ENCODE measurements at regions not wholly inside any gene's neighbourhood (a gene's known extent, or its start where the extent isn't known, plus 50 kb on each side); places are given as distances from the start of the nearest gene placed in this dataset.

DNA sequence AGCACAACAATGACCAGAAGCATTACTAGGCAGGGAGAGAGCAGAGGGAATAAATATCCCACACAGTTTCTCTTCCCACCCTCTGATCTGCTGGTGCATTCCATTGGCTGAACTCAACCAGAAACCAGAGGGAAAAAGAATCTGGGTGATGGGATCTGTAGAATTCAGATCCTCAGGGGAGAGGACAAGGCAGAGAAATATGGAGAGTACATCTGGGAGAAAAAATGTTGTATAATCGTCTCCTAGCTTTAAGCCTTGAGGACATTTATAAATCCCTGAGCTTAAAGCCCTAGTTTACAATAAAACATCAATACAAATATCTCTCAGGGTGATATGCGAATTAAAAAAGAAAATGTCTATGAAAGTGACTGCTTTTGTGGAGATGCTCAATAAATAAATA lies 368.1 kb upstream of the MAD2L1 start:
- no peak for DNase-seq (ENCODE audit: low read depth in 3 of 3, low spot score in 1 of 3)

DNA sequence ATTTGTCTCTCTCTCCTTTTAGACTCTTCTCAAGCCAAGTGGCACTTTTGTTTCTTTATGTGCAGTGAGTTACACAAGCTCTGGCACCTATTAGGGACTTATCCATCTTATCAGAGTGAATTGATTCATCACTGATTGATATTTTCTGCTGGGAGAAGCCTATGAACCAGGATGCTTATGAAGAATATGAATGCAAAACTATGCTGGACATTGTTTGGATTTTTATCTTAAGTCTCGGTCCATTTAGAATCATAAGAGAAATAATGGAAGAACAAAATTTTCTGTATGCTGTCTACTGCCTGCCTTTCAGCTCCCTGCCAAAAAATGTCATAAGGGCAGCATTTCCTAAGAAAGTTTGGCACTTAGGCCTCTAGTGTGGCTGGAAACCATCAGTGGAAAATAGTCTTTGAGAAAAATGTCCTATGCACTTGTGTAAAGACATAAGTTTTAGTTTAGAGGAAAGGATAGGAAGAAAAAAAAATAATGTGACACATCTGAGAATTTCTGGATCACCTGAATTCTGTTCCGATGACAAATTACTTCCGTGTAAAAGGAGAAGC lies 365.7 kb upstream of the MAD2L1 start:
- no peak for DNase-seq (ENCODE audit: low read depth in 3 of 3, low spot score in 1 of 3)

DNA sequence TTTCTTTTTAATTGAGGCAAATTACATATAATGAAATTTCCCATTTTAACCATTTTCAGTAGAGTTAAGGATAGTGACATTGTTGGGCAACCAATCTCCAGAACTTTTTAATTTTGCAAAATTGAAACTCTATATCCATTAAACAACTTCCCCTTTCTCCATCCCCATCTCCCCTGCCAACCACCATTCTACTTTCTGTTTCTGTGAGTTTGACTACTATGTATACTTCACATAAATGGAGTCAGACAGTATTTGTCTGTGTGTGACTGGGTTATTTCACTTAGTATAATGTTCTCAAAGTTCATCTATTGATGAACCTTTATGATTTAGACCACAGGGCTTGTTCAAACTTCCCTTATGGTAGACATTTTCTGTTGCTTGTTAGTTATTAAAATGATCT lies 364.5 kb upstream of the MAD2L1 start:
- DNase-seq (ENCODE audit: low read depth in 3 of 3, low spot score in 1 of 3): no peak

DNA sequence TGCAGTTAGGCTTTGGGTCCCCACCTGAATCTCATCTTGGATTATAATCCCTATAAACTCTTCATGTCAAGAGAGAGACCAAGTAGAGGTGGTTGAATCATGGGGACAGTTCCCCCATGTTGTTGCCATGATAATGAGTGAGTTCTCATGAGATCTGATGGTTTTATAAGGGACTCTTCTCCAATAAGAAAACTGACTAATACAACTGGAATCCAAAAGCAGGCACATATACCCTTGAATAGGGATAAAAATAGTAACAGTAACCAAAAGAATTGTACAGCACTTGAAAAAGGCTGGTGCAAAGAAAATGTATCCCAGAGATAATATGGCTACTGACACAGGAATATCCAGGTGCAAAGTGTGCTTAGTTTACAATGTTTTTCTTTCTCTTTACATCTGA lies 351.5 kb upstream of the MAD2L1 start:
- no peak for DNase-seq (ENCODE audit: low read depth in 3 of 3, low spot score in 1 of 3)

DNA sequence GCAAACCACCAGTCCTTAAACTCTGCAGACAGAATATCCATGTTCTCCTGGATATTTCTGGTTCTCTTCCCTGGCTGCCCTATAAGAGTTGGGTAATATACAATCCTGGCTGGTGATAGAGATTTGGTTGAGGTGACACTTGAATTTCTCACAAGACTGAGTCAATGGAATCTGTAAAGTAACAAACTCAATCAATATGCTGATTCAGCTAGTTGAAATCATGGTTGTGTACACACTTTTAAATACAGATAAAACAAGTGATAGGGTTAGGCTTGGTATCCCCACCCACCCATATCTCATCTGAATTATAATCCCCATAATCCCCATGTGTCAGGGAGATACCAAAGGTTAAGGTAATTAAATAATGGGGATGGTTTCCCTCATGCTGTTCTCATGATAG lies 349.2 kb upstream of the MAD2L1 start:
- DNase-seq (ENCODE audit: low read depth in 3 of 3, low spot score in 1 of 3): no peak

DNA sequence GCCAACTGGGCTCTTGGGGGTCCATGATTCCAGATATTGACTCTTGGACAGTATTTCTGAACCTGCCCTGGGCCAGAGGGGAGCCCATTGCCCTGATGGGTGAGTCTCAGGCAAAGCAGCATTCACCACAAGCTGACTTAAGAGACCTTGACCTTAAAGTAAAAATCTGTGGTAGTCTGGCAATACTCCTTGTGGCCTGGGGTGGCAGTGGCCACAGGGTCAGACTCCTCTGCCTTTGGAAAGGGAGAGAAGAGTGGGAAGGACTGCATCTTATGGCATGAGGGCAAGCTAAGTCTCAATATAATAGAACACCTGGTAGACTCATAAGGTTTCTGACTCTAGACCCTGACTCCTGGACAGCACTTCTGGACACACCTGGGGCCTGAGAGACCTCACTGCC lies 340.3 kb upstream of the MAD2L1 start:
- no peak for DNase-seq (ENCODE audit: low read depth in 3 of 3, low spot score in 1 of 3)

DNA sequence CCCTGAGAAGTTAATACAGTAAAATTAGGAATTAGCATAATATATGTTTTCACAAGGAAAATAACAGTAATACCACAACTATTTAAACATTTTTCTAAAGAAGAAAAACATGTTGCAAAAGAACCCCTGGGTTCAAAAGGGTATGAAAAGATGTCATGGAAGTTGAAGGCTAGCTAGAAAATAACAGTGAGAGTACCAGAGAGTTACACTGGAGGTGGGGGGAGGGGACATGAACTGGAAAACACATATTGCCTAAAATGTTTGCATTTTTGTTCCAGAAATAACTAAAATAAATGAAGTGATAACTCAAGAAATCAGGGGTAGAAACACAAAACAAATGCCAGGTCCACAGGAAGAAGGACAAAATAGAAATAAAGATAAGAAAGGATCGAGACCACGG lies 336.6 kb upstream of the MAD2L1 start:
- no peak for DNase-seq (ENCODE audit: low read depth in 3 of 3, low spot score in 1 of 3)

DNA sequence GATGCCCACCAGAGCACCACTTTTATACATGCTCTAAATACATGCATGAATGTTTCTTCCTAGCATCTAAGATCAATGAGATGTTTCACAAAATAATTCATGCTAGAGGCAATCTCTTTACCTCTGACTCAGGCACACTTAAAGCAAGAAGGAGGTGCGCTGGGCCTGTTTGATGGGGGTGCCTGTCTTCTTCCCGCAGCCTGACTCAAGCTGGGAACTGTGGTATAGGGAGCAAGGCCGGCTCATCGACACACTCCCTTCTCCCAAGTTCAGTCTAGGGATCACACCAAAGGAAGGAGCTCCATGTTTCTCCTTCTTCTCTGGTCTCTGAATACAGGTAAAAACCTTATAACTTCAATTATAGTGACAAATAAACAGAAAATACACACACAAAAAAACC lies 333.8 kb upstream of the MAD2L1 start:
- DNase-seq (ENCODE audit: low read depth in 3 of 3, low spot score in 1 of 3): no peak

DNA sequence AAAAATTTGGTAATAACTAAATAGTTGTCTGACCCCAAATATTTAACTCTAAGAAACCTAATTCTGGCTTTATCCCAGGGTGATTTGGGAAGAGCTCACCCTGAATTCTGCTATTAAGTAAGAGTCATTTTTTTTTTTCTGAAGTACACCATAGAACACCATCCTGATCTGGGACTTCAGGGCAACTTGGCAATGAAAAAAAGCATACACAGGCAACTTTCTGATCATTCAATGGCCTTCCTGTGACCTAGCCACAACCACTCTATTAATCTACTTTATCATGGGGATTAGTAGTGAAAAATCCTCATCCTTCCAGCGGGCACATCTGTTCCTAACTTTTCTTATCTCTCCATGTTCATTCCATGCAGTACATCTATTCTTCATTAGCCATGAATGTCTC lies 333.2 kb upstream of the MAD2L1 start:
- DNase-seq (ENCODE audit: low read depth in 3 of 3, low spot score in 1 of 3): no peak

DNA sequence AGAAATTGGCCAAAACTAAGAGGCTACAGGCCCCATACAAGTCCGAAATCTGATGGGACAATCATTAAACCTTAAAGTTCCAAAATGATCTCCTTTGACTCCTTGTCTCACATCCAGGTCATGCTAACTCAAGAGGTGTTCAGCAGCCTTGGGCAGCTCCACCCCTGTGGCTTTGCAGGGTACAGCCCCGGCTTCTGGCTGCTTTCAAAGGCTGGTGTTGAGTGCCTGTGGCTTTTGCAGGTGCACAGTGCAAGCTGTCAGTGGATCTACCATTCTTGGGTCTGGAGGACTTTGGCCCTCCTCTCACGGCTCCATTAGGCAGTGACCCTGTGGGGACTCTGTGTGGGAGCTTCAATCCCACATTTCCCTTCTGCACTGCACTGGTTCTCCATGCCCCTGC lies 329.1 kb upstream of the MAD2L1 start:
- no peak for DNase-seq (ENCODE audit: low read depth in 3 of 3, low spot score in 1 of 3)

DNA sequence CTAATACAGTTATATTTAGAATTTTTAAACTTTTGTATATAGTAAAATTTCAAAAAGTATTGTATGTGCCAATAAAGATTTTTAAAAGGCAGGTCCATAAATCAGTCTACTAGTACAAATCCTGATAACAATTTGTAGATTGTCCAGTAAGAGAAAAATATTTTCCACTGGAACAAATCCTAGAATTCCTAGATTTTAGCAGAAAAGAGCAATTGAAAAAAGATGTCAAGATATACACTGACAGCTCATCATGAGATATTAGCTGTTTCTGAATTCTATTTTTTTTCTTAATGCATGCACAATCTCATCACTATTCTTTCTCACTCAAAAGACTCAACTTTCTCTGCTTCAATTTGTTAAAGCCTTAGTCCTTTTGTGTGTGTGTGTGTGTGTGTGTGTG lies 289.2 kb upstream of the MAD2L1 start:
- no peak for DNase-seq (ENCODE audit: low read depth in 3 of 3, low spot score in 1 of 3)

DNA sequence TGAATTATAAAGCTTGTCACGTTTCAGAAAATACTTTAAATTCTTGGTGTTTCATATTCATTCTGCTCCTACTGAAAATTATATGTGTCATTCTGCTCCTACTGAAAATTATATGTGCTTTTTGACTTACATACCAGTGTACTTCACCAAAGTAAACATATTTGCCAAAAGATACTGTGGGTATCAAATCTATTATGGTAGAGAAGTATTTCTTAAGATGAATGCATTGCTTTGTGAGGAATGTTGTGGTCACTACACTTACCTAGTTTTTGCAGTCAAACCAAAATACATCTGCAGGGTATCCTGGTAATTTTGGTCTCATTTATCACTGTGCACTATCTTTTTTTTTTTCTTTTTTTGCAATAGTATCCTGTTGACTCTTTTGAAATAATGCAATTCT lies 287.7 kb upstream of the MAD2L1 start:
- DNase-seq (ENCODE audit: low read depth in 3 of 3, low spot score in 1 of 3): no peak

DNA sequence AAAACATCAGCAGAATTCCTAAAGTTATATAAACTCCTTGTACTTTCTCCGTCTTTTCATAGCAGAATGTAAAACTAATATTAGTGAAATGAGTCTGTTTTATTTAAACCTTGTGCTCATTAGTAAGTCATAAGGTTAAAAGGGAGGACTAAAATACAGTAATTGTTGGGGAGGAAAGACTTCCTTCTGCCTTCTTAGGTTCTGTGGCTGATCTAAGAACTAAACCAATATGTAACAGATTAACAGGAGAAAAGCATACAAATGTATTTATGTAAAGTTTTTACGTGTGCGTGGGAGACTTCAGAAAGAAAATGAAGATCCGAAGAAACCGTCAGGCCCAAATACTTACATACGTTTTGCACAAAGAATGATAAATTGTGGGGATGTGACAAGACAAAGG lies 286.6 kb upstream of the MAD2L1 start:
- no peak for DNase-seq (ENCODE audit: low read depth in 3 of 3, low spot score in 1 of 3)

DNA sequence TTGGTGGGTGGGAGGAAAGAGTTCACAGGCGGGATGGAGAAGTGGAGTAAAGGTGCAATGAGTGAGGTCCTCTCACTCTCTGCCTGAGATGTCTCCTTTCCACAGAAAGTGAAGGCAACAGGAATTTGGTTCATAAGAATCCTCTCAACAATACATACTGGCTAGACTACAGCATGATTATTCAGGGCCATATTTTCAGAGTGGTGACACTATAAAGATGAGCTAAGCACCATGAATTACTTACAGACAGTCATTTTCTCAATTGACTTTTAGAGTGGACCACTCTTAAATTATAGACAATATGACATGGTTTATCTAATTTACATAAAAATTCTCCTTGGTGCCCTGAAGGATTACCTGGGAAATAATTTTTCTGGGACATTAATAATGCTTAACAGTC lies 286.1 kb upstream of the MAD2L1 start:
- no peak for DNase-seq (ENCODE audit: low read depth in 3 of 3, low spot score in 1 of 3)

DNA sequence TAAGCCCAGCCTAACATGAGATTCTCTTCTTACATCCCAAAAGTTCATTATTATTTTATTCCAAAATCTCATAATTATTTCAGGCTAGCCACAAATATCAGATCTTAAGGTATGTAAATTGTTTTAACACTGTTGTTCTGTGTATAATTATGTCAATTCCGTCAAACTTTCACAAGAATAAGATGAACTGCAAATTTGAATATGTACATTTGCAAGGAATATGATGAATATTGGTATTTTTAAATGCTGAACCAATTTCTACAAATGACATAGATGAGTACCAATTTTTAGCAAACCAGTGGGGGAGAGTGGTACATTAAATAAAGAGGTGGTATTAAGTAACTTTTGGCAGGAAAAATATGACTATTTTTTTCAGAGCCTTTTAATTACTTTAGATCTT lies 282.3 kb upstream of the MAD2L1 start:
- DNase-seq (ENCODE audit: low read depth in 3 of 3, low spot score in 1 of 3): no peak

DNA sequence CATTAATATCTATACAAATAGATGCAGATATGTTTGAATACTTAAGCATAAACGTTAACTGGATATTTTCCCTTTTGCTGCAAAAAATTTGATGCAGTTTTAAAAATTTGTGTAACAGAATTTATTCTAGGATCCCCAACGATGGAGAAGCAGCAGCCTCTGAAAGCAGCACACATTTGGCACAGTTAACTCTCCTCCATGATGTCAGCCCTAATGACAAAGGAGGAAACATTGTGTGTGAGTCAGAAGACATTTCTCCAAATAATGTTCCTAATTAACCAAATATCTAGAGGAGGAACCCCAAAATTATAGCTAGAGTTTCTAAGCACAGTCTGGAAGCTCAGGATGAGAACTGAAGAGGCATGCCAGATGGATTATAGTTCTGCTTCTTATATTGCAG lies 281.9 kb upstream of the MAD2L1 start:
- no peak for DNase-seq (ENCODE audit: low read depth in 3 of 3, low spot score in 1 of 3)

DNA sequence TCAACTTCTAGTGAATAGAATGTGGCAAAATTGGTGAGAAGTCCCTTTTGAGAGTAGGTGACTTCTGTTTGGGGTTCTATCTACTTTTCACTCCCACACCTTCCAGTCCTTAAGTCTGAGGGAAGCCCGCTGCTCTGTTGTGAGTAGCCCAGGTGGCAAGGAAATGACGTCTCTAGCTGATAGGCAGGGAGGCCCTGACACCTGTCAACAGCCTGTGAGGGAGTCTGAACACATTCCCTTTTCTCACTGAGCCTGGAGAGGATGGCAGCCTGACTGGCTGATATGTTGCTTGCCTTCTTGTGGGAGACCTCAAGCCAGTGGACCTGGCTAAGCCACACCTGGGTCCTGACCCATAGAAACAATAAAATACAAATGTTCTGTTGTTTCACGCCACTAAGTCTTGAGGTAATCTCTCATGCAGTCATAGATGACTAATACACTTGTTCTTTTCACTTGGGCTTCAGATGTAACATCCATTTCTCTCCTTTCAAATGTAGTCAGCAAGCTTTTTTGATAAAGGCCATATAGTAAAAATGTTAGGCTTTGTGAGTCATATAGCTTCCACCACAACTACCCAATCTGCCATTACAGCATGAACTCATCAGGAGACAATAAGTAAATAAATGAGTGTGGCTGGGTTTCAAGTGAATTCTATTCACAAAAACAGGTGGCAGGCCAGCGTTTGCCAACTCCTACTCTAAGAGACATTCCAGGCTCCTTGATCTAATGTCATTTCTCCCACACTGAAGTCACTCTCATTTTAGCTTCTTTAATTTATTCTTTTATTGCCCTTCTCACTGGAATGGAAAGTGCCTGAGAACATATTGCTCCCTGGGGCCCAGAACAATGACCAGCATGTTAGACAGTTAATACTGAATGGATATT lies 265.1 kb upstream of the MAD2L1 start:
- DNase-seq (ENCODE audit: low read depth in 3 of 3, low spot score in 1 of 3): no peak

DNA sequence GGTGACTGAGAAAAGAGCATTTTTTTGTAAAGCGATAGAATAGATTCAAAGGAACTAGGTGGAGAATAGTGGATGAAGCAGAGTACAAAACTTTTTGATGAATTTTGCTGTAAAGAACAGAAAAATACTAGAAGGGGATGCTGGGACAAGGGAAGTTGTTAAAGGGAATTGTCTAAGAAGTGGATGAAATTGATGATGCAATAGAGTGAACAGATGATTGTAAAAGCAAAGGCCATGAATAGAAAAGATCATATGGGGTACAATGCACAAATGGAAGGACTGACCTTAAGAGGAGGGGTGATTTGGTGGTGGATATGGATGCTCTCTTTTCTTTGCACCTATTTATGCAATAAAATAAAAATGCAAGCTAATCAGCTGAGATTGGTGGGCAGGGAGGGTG lies 262.7 kb upstream of the MAD2L1 start:
- no peak for DNase-seq (ENCODE audit: low read depth in 3 of 3, low spot score in 1 of 3)

DNA sequence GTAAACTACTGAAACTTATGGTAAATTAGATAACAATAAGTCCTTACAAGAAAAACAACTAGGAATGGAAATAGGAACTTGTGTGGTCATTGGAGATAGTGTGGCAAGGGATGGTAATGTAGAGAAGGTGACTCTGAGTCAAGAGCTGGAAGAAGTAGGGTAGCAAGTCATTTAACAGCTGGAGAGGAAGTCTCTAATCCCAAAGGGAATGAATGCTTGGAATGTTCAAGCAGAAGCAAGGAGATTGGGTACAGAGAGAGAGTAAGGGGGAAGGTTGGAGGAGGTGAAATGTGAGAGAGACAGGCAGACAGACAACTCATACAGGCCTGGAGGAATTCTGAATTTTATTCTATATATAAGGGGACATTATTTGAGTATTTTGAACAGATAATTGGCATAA lies 260.6 kb upstream of the MAD2L1 start:
- DNase-seq (ENCODE audit: low read depth in 3 of 3, low spot score in 1 of 3): no peak

DNA sequence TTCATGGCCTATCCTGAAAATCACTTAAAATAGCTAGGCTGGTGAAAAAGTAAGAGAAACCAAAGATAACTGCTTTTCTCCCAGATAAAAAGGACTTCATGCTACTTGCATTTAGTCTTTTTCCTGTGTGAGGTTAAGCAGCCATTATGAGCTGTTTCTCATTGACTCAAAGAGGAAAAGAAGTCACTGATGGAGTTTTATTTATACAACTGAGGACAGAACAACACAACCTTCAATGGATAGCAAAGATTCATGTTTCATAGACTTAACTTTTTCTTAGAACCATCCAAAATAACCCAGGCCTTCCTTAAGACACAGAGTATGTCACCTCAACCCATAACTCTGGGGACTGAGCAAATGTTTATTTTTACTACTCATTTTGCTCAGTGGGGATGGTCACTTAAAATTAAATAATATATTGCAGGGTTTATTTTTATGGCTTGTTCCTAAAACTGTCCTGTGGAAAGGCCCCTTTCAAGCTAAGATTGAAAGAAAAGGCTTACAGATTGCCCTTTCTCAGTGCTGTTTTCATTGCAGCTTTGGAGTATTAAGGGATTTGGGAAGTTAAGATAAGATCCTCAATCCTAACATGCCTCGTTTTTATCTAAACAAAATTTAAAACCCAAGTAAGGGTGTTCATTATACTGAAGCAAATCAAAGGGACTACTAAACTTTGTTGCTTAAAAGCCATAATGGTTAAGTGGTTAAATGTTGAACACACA lies 252.6 kb upstream of the MAD2L1 start:
- no peak for DNase-seq (ENCODE audit: low read depth in 3 of 3, low spot score in 1 of 3)

DNA sequence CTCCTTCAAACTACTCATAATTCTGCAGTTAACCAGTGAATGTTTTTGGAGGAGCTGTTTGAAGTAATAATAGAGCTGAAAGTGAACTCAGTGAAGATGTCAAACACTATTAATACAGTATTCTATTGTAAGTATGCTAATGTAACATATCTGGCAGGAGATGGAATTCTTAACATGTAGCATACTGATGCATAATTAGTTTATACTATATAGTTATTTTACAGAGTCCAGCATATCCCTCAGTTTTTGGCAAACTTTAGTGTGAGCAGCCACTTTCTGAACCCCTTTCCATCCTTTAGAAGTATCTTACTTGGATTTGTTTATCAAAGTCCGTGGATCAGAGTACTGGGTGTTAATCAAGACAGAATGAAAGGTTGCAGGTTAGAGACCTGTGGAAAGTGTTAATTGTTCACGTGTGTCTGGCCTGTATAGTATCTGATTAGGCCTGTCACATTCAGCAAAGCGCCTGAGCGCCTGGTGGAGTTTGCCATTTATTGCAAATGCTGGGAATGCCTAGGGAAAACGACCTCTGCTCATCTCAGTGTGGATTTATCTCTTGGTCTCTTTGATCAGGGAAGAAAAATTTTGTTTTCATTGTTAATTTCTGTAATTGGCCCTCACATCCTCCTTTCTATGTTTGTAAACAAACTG lies 251.7 kb upstream of the MAD2L1 start:
- no peak for DNase-seq (ENCODE audit: low read depth in 3 of 3, low spot score in 1 of 3)

DNA sequence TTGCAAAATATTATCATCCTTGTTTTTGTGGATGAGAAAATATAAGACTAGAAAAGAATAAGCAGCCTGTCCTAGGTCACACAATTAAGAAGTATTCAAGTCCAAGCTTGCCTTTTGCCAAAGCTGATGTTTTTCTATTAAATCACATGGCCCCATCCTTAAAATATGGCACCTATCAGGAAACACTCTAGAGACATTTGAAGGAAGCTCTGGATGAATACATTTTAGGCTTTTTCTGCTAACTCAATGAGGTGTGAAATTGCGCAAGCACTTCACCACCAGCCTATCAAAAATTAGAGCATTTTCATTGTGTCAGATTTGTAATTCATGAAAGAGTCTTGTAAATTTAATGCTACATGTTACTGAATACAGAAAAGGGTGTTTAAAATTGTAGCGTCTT lies 251.1 kb upstream of the MAD2L1 start:
- DNase-seq (ENCODE audit: low read depth in 3 of 3, low spot score in 1 of 3): no peak
